ENCODE measurements at regions not wholly inside any gene's neighbourhood (a gene's known extent, or its start where the extent isn't known, plus 50 kb on each side); places are given as distances from the start of the nearest gene placed in this dataset.

DNA sequence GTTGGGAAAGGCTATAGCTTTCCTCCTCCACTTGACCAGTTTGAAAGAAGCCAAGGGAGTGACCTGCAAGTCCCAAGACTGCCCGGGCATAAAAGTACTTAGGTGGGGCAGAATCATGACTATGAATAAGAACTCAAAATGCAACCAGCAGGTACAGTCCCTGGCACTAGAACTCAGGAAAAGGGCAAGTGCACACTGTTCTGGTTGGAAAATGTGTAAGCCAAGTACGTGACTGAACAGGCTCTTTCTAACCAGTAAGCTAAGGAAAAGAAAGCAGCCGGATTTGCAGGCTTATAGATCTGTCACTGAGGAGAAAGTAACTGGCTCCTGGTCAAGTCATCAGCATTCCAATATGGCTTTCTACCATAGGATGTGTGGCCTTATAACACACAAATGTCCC is 101.2 kb upstream of the SLC4A7 start (continued):
- TF ChIP-seq, protein P1, sequence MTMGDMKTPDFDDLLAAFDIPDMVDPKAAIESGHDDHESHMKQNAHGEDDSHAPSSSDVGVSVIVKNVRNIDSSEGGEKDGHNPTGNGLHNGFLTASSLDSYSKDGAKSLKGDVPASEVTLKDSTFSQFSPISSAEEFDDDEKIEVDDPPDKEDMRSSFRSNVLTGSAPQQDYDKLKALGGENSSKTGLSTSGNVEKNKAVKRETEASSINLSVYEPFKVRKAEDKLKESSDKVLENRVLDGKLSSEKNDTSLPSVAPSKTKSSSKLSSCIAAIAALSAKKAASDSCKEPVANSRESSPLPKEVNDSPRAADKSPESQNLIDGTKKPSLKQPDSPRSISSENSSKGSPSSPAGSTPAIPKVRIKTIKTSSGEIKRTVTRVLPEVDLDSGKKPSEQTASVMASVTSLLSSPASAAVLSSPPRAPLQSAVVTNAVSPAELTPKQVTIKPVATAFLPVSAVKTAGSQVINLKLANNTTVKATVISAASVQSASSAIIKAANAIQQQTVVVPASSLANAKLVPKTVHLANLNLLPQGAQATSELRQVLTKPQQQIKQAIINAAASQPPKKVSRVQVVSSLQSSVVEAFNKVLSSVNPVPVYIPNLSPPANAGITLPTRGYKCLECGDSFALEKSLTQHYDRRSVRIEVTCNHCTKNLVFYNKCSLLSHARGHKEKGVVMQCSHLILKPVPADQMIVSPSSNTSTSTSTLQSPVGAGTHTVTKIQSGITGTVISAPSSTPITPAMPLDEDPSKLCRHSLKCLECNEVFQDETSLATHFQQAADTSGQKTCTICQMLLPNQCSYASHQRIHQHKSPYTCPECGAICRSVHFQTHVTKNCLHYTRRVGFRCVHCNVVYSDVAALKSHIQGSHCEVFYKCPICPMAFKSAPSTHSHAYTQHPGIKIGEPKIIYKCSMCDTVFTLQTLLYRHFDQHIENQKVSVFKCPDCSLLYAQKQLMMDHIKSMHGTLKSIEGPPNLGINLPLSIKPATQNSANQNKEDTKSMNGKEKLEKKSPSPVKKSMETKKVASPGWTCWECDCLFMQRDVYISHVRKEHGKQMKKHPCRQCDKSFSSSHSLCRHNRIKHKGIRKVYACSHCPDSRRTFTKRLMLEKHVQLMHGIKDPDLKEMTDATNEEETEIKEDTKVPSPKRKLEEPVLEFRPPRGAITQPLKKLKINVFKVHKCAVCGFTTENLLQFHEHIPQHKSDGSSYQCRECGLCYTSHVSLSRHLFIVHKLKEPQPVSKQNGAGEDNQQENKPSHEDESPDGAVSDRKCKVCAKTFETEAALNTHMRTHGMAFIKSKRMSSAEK (CRISPR knock-in tag; IDR thresholded peaks at IDR 0.05; ENCODE audit: borderline replicate concordance): no peak
- TF ChIP-seq ZNF423 (CRISPR knock-in tag; IDR thresholded peaks at IDR 0.05): no peak
- TF ChIP-seq, protein P2, sequence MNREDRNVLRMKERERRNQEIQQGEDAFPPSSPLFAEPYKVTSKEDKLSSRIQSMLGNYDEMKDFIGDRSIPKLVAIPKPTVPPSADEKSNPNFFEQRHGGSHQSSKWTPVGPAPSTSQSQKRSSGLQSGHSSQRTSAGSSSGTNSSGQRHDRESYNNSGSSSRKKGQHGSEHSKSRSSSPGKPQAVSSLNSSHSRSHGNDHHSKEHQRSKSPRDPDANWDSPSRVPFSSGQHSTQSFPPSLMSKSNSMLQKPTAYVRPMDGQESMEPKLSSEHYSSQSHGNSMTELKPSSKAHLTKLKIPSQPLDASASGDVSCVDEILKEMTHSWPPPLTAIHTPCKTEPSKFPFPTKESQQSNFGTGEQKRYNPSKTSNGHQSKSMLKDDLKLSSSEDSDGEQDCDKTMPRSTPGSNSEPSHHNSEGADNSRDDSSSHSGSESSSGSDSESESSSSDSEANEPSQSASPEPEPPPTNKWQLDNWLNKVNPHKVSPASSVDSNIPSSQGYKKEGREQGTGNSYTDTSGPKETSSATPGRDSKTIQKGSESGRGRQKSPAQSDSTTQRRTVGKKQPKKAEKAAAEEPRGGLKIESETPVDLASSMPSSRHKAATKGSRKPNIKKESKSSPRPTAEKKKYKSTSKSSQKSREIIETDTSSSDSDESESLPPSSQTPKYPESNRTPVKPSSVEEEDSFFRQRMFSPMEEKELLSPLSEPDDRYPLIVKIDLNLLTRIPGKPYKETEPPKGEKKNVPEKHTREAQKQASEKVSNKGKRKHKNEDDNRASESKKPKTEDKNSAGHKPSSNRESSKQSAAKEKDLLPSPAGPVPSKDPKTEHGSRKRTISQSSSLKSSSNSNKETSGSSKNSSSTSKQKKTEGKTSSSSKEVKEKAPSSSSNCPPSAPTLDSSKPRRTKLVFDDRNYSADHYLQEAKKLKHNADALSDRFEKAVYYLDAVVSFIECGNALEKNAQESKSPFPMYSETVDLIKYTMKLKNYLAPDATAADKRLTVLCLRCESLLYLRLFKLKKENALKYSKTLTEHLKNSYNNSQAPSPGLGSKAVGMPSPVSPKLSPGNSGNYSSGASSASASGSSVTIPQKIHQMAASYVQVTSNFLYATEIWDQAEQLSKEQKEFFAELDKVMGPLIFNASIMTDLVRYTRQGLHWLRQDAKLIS (CRISPR knock-in tag; IDR thresholded peaks at IDR 0.05; ENCODE audit: borderline replicate concordance): no peak
- no peak for TF ChIP-seq ZNF121 (CRISPR knock-in tag; IDR thresholded peaks at IDR 0.05)

DNA sequence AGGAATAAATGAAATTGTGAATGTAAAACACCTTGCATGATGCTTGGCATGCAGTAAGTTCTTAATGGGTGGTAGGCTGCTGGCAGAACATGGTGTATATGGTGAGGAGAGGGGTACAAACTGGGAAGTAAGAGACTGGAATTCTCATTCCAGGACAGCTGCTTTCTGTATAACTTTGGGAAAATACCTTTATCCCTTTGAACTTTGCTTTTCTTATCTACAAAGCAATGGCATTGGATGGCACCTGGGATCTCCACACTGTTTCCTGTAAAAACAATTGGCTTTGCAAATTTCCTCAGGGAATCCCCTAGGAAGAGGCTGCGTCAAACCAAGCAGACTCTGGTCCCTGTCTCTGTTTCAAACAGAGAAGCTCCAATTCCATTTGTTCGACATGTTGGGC is 100.7 kb upstream of the SLC4A7 start:
- H3K4me1 Mint-ChIP-seq: peaks cover 14% of the 10 kb centered on the region
- DNase-seq (ENCODE audit: low spot score): no peak
- H3K27ac Mint-ChIP-seq: no peak overlapping the region
- H3K4me3 Mint-ChIP-seq: no peak overlapping the region
- peaks cover 11% of the 10 kb centered on the region for H3K9me3 Mint-ChIP-seq
- H3K36me3 Mint-ChIP-seq: peaks cover 4% of the 10 kb centered on the region; the same call in 1 of the 2 replicates
- ChIA-PET CTCF (no interaction called here), POLR2A (no interaction called here)
- no peak for ATAC-seq
- H3K27me3 Mint-ChIP-seq (ENCODE audit: low read depth): no peaks in the 10 kb centered on the region; the same call in 1 of the 2 replicates
- TF ChIP-seq, protein P3, sequence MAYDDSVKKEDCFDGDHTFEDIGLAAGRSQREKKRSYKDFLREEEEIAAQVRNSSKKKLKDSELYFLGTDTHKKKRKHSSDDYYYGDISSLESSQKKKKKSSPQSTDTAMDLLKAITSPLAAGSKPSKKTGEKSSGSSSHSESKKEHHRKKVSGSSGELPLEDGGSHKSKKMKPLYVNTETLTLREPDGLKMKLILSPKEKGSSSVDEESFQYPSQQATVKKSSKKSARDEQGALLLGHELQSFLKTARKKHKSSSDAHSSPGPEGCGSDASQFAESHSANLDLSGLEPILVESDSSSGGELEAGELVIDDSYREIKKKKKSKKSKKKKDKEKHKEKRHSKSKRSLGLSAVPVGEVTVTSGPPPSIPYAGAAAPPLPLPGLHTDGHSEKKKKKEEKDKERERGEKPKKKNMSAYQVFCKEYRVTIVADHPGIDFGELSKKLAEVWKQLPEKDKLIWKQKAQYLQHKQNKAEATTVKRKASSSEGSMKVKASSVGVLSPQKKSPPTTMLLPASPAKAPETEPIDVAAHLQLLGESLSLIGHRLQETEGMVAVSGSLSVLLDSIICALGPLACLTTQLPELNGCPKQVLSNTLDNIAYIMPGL (CRISPR knock-in tag; IDR thresholded peaks at IDR 0.05): no peak
- no peak for TF ChIP-seq TEAD4 (CRISPR knock-in tag; IDR thresholded peaks at IDR 0.05)
- TF ChIP-seq, protein P4, sequence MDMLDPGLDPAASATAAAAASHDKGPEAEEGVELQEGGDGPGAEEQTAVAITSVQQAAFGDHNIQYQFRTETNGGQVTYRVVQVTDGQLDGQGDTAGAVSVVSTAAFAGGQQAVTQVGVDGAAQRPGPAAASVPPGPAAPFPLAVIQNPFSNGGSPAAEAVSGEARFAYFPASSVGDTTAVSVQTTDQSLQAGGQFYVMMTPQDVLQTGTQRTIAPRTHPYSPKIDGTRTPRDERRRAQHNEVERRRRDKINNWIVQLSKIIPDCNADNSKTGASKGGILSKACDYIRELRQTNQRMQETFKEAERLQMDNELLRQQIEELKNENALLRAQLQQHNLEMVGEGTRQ (CRISPR knock-in tag; IDR thresholded peaks at IDR 0.05): no peak
- TF ChIP-seq, protein P5, sequence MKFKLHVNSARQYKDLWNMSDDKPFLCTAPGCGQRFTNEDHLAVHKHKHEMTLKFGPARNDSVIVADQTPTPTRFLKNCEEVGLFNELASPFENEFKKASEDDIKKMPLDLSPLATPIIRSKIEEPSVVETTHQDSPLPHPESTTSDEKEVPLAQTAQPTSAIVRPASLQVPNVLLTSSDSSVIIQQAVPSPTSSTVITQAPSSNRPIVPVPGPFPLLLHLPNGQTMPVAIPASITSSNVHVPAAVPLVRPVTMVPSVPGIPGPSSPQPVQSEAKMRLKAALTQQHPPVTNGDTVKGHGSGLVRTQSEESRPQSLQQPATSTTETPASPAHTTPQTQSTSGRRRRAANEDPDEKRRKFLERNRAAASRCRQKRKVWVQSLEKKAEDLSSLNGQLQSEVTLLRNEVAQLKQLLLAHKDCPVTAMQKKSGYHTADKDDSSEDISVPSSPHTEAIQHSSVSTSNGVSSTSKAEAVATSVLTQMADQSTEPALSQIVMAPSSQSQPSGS (CRISPR knock-in tag; IDR thresholded peaks at IDR 0.05; ENCODE audit: borderline replicate concordance, low read depth): no peak
- TF ChIP-seq MXD4 (CRISPR knock-in tag; IDR thresholded peaks at IDR 0.05; ENCODE audit: borderline replicate concordance): no peak
- no peak for TF ChIP-seq ZNF263 (CRISPR knock-in tag; IDR thresholded peaks at IDR 0.05; ENCODE audit: low read depth)
- TF ChIP-seq, protein P6, sequence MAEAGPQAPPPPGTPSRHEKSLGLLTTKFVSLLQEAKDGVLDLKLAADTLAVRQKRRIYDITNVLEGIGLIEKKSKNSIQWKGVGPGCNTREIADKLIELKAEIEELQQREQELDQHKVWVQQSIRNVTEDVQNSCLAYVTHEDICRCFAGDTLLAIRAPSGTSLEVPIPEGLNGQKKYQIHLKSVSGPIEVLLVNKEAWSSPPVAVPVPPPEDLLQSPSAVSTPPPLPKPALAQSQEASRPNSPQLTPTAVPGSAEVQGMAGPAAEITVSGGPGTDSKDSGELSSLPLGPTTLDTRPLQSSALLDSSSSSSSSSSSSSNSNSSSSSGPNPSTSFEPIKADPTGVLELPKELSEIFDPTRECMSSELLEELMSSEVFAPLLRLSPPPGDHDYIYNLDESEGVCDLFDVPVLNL (CRISPR knock-in tag; IDR thresholded peaks at IDR 0.05; ENCODE audit: borderline replicate concordance, low read depth): no peak
- no peak for TF ChIP-seq RELA (CRISPR knock-in tag; IDR thresholded peaks at IDR 0.05; ENCODE audit: borderline replicate concordance)
- no peak for TF ChIP-seq TEAD1 (CRISPR knock-in tag; IDR thresholded peaks at IDR 0.05)
- TF ChIP-seq, protein P7, sequence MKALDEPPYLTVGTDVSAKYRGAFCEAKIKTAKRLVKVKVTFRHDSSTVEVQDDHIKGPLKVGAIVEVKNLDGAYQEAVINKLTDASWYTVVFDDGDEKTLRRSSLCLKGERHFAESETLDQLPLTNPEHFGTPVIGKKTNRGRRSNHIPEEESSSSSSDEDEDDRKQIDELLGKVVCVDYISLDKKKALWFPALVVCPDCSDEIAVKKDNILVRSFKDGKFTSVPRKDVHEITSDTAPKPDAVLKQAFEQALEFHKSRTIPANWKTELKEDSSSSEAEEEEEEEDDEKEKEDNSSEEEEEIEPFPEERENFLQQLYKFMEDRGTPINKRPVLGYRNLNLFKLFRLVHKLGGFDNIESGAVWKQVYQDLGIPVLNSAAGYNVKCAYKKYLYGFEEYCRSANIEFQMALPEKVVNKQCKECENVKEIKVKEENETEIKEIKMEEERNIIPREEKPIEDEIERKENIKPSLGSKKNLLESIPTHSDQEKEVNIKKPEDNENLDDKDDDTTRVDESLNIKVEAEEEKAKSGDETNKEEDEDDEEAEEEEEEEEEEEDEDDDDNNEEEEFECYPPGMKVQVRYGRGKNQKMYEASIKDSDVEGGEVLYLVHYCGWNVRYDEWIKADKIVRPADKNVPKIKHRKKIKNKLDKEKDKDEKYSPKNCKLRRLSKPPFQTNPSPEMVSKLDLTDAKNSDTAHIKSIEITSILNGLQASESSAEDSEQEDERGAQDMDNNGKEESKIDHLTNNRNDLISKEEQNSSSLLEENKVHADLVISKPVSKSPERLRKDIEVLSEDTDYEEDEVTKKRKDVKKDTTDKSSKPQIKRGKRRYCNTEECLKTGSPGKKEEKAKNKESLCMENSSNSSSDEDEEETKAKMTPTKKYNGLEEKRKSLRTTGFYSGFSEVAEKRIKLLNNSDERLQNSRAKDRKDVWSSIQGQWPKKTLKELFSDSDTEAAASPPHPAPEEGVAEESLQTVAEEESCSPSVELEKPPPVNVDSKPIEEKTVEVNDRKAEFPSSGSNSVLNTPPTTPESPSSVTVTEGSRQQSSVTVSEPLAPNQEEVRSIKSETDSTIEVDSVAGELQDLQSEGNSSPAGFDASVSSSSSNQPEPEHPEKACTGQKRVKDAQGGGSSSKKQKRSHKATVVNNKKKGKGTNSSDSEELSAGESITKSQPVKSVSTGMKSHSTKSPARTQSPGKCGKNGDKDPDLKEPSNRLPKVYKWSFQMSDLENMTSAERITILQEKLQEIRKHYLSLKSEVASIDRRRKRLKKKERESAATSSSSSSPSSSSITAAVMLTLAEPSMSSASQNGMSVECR (CRISPR knock-in tag; IDR thresholded peaks at IDR 0.05; ENCODE audit: borderline replicate concordance): no peak
- TF ChIP-seq OVOL2 (CRISPR knock-in tag; IDR thresholded peaks at IDR 0.05; ENCODE audit: borderline replicate concordance): no peak
- no peak for TF ChIP-seq ZNF671 (CRISPR knock-in tag; IDR thresholded peaks at IDR 0.05)
- no peak for TF ChIP-seq NFATC4 (CRISPR knock-in tag; IDR thresholded peaks at IDR 0.05)

All from WTC11 (cell line).